Gastroesophageal sphincter (tissue), 4 donors: ENCODE measurements at regions not wholly inside any gene's neighbourhood (a gene's known extent, or its start where the extent isn't known, plus 50 kb on each side); places are given as distances from the start of the nearest gene placed in this dataset.

ENCODE experiments used
- ATAC-seq: fragments of 150-250 bp; one replicate; pipeline ENCODE4 v1.9.1; 2016; ENCODE audit warnings: mild to moderate bottlenecking, moderate library complexity
- H3K27ac ChIP-seq, 4 donors: fragments of 200-600 bp; sonication (generic) in 3 of 4; 1 replicate in 3 of 4; 2 replicates in 1 of 4; pipeline ENCODE4 v1.5.1; 2016 to 2019
- H3K27me3 ChIP-seq: fragments of 200-600 bp; sonication (generic); one replicate; pipeline ENCODE4 v1.5.1; 2019
- H3K36me3 ChIP-seq, 2 donors: fragments of 200-600 bp; sonication (generic); one replicate each; pipeline ENCODE4 v1.5.1; 2019; ENCODE audit warnings: control low read depth in 1 of 2
- H3K4me1 ChIP-seq, 3 donors: fragments of 200-600 bp; sonication (generic); 1 replicate in 2 of 3; 2 replicates in 1 of 3; pipeline ENCODE4 v1.5.1; 2016 to 2019; ENCODE audit warnings: control low read depth in 2 of 3
- H3K4me3 ChIP-seq, 2 donors: fragments of 200-600 bp; sonication (generic); one replicate each; pipeline ENCODE4 v1.5.1; 2019; ENCODE audit warnings: mild to moderate bottlenecking in 1 of 2, moderate library complexity in 1 of 2
- H3K9me3 ChIP-seq, 3 donors: fragments of 200-600 bp; sonication (generic); one replicate each; pipeline ENCODE4 v1.5.1; 2017 to 2019; ENCODE audit warnings: control low read depth in 2 of 3
- EP300 ChIP-seq: sonication (generic); formaldehyde crosslinking; IDR thresholded peaks from one replicate; pipeline ENCODE4 v1.6.1; 2017; ENCODE audit warnings: antibody characterized with exemption, mild to moderate bottlenecking
- POLR2A ChIP-seq, 2 donors: fragments of 450-650 bp; IDR thresholded peaks; one replicate each; pipeline ENCODE4 v1.6.1; 2017; ENCODE audit warnings: antibody characterized with exemption in 2 of 2, mild to moderate bottlenecking in 2 of 2, moderate library complexity in 1 of 2
- POLR2AphosphoS5 ChIP-seq: sonication (generic); formaldehyde crosslinking; IDR thresholded peaks from one replicate; pipeline ENCODE4 v1.6.1; 2017; ENCODE audit warnings: antibody characterized with exemption
- WGBS, 2 donors: methylation state at CpG; one replicate each; pipeline ENCODE4 v1.1.5; 2018; ENCODE audit warnings: low coverage in 1 of 2; 5-methylcytosine and 5-hydroxymethylcytosine counted together
- TF ChIP-seq, protein P1 (sequence below), 4 experiments: fragments of 200-600 bp in 2 of 4; fragments of 450-650 bp in 2 of 4; sonication (generic) in 1 of 4; IDR thresholded peaks; one replicate each; pipeline ENCODE4 v1.5.1; 2017 to 2019; ENCODE audit warnings: antibody characterized with exemption in 4 of 4, mild to moderate bottlenecking in 2 of 4, moderate library complexity in 2 of 4

GRCh38 chr2:120896126-120896525 lies 160.5 kb downstream of the GLI2 start:
- ATAC-seq, result no peak
- H3K4me1 ChIP-seq, result peaks cover 0 to 47% (median 6%) of the 10 kb centered on the region in 3 donors
- no peaks in the 10 kb centered on the region for H3K9me3 ChIP-seq
- no peak overlapping the region for H3K4me3 ChIP-seq
- peaks cover 0 to 10% of the 10 kb centered on the region in 2 donors for H3K36me3 ChIP-seq
- H3K27ac ChIP-seq, result no peak overlapping the region
- H3K27me3 ChIP-seq, result no peaks in the 10 kb centered on the region
- 100% methylated on average over 1 to 2 of the region's 3 CpGs for WGBS, 2 donors
- TF ChIP-seq, protein P1, sequence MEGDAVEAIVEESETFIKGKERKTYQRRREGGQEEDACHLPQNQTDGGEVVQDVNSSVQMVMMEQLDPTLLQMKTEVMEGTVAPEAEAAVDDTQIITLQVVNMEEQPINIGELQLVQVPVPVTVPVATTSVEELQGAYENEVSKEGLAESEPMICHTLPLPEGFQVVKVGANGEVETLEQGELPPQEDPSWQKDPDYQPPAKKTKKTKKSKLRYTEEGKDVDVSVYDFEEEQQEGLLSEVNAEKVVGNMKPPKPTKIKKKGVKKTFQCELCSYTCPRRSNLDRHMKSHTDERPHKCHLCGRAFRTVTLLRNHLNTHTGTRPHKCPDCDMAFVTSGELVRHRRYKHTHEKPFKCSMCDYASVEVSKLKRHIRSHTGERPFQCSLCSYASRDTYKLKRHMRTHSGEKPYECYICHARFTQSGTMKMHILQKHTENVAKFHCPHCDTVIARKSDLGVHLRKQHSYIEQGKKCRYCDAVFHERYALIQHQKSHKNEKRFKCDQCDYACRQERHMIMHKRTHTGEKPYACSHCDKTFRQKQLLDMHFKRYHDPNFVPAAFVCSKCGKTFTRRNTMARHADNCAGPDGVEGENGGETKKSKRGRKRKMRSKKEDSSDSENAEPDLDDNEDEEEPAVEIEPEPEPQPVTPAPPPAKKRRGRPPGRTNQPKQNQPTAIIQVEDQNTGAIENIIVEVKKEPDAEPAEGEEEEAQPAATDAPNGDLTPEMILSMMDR (IDR thresholded peaks at IDR 0.05), result no peak
- TF ChIP-seq POLR2AphosphoS5 (no peak), EP300 (no peak), POLR2A (IDR thresholded peaks at IDR 0.05) (no peak)

DNA sequence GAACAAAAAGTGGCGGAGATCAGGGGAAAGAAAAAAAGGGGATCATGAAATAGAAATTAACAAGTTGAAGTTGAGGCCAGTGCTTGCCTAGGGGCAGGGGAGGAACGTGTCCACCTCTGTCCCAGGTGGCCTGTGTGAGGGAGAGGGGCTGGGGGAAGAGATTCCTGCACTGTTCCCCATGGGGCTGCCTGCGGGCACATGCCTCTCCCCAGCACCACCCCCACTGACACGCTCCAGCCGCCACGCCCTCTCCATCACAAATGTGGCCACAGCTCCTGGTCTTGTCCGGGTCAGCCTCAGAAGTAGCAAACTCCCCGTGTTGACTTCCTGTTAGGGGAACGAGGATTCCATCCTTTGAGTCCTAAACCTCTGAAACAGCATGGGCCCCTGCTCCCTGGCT lies 161.2 kb downstream of the GLI2 start:
- ATAC-seq, result no peak
- WGBS, 2 donors, result 80 to 83% methylated on average over 2 to 6 of the region's 9 CpGs
- peaks cover 0 to 52% (median 6%) of the 10 kb centered on the region in 3 donors for H3K4me1 ChIP-seq

GRCh38 chr2:120897399-120897798 lies 161.7 kb downstream of the GLI2 start:
- no peak overlapping the region for H3K4me3 ChIP-seq
- 100% methylated on average over 1 to 2 of the region's 2 CpGs for WGBS, 2 donors
- no peaks in the 10 kb centered on the region for H3K27me3 ChIP-seq
- TF ChIP-seq POLR2AphosphoS5, result no peak
- TF ChIP-seq, protein P1 (IDR thresholded peaks at IDR 0.05), result no peak
- TF ChIP-seq EP300, result no peak
- no peak for TF ChIP-seq POLR2A (IDR thresholded peaks at IDR 0.05)
- H3K36me3 ChIP-seq, result no peaks in the 10 kb centered on the region
- H3K4me1 ChIP-seq, result peaks cover 0 to 52% (median 6%) of the 10 kb centered on the region in 3 donors
- H3K27ac ChIP-seq, result no peak overlapping the region
- no peak for ATAC-seq
- no peaks in the 10 kb centered on the region for H3K9me3 ChIP-seq

More for the DNA sequence above, 161.2 kb downstream of the GLI2 start:
- Histone ChIP-seq H3K36me3 (peaks cover 0 to 5% of the 10 kb centered on the region in 2 donors), H3K27me3 (no peaks in the 10 kb centered on the region), H3K4me3 (no peak overlapping the region), H3K9me3 (no peaks in the 10 kb centered on the region), H3K27ac (no peak overlapping the region)
- TF ChIP-seq POLR2A (IDR thresholded peaks at IDR 0.05) (no peak), POLR2AphosphoS5 (no peak), EP300 (no peak)
- TF ChIP-seq, protein P1 (IDR thresholded peaks at IDR 0.05), result no peak

DNA sequence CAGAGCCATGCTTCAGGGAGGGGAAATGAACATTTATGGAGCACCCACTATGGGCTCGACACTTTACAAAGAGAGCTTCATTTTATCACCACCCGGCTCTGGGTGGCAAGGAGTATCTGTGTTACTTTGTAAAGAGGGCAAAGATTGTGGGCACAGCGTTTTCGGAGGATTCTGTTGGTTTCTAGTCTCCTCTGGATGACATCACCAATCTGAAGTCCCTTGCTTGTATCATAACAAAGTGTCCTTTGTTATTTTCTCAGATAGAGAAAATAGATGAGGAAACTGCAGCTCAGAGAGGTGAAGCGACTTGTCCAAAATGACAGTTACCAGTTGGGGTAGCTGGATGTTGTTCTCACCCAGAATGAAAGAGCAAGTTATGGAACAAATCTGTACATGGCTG lies 162.8 kb downstream of the GLI2 start:
- Histone ChIP-seq H3K4me1 (peaks cover 0 to 42% (median 3%) of the 10 kb centered on the region in 3 donors), H3K4me3 (no peak overlapping the region), H3K27me3 (no peaks in the 10 kb centered on the region), H3K9me3 (no peaks in the 10 kb centered on the region), H3K27ac (no peak overlapping the region), H3K36me3 (no peaks in the 10 kb centered on the region)
- TF ChIP-seq, protein P1 (IDR thresholded peaks at IDR 0.05), result no peak
- TF ChIP-seq POLR2AphosphoS5 (no peak), POLR2A (IDR thresholded peaks at IDR 0.05) (no peak), EP300 (no peak)
- no peak for ATAC-seq
- 81 to 89% methylated on average over 4 to 5 of the region's 5 CpGs for WGBS, 2 donors

GRCh38 chr2:120898961-120899750 lies 163.5 kb downstream of the GLI2 start:
- WGBS, 2 donors, result 40 to 66% methylated on average over 1 to 8 of the region's 18 CpGs
- TF ChIP-seq EP300 (no peak), POLR2A (IDR thresholded peaks at IDR 0.05) (no peak), POLR2AphosphoS5 (no peak)
- TF ChIP-seq, protein P1 (IDR thresholded peaks at IDR 0.05), result no peak
- Histone ChIP-seq H3K9me3 (no peaks in the 10 kb centered on the region), H3K4me1 (peaks cover 0 to 42% (median 5%) of the 10 kb centered on the region in 3 donors), H3K4me3 (no peak overlapping the region), H3K27me3 (no peaks in the 10 kb centered on the region), H3K27ac (no peak overlapping the region), H3K36me3 (no peaks in the 10 kb centered on the region)
- ATAC-seq, result peak; percentile 17
